Thyroid gland (tissue), 4 donors: ENCODE measurements at regions not wholly inside any gene's neighbourhood (a gene's known extent, or its start where the extent isn't known, plus 50 kb on each side); places are given as distances from the start of the nearest gene placed in this dataset.

Source experiments
- DNase-seq, 2 donors: peaks; one replicate each; pipeline ENCODE4 v3.0.0-alpha.2; 2019
- H3K27ac ChIP-seq, 3 donors: fragments of 200-600 bp; sonication (generic); 1 replicate in 2 of 3; 2 replicates in 1 of 3; pipeline ENCODE4 v1.5.1; 2016 to 2019; ENCODE audit warnings: mild to moderate bottlenecking in 1 of 3, moderate library complexity in 1 of 3
- H3K27me3 ChIP-seq: fragments of 200-600 bp; sonication (generic); one replicate; pipeline ENCODE4 v1.5.1; 2019
- H3K36me3 ChIP-seq, 2 donors: fragments of 200-600 bp; sonication (generic); one replicate each; pipeline ENCODE4 v1.5.1; 2016 to 2019
- H3K4me1 ChIP-seq, 2 donors: fragments of 200-600 bp; sonication (generic); one replicate each; pipeline ENCODE4 v1.5.1; 2017 to 2019
- H3K4me3 ChIP-seq, 3 donors: fragments of 200-600 bp; sonication (generic); replicated peaks in 1 of 3; 1 replicate in 2 of 3; 2 replicates in 1 of 3; pipeline ENCODE4 v1.5.1; 2016; ENCODE audit warnings: mild to moderate bottlenecking in 1 of 3
- H3K9me3 ChIP-seq: fragments of 200-600 bp; sonication (generic); one replicate; pipeline ENCODE4 v1.5.1; 2017
- CTCF ChIP-seq, 6 experiments: fragments of 200-600 bp in 3 of 6; fragments of 450-650 bp in 3 of 6; sonication (generic) in 3 of 6; IDR thresholded peaks; one replicate each; pipeline ENCODE4 v1.5.1; 2016 to 2019; ENCODE audit warnings: antibody characterized with exemption in 6 of 6, mild to moderate bottlenecking in 2 of 6, inconsistent platforms in 1 of 6, moderate library complexity in 1 of 6
- POLR2A ChIP-seq, 2 donors: fragments of 450-650 bp; IDR thresholded peaks; one replicate each; pipeline ENCODE4 v1.6.1; 2017; ENCODE audit warnings: antibody characterized with exemption in 2 of 2, mild to moderate bottlenecking in 2 of 2, moderate library complexity in 1 of 2
- WGBS, 2 donors: methylation state at CpG; one replicate each; pipeline ENCODE4 v1.1.5; 2017; 5-methylcytosine and 5-hydroxymethylcytosine counted together
- intact Hi-C: fragments of 100-400 bp; cut with DNase I; formaldehyde crosslinking; loops from one replicate; pipeline ENCODE4 v1.15.1; 2023

- Histone ChIP-seq H3K27ac (no peak overlapping the region), H3K36me3 (no peaks in the 10 kb centered on the region), H3K4me3 (no peak overlapping the region), H3K4me1 (no peaks in the 10 kb centered on the region), H3K9me3 (no peaks in the 10 kb centered on the region), H3K27me3 (no peaks in the 10 kb centered on the region)
- intact Hi-C loops: no loop called here
- WGBS, 2 donors: 89 to 93% methylated on average over 7 of the region's 7 CpGs
- TF ChIP-seq CTCF (IDR thresholded peaks at IDR 0.05) (no peak), POLR2A (IDR thresholded peaks at IDR 0.05) (no peak)
- DNase-seq: no peak
Measured at GRCh38 chrX:10288373-10288975, 131.7 kb downstream of the CLCN4 start.

DNA sequence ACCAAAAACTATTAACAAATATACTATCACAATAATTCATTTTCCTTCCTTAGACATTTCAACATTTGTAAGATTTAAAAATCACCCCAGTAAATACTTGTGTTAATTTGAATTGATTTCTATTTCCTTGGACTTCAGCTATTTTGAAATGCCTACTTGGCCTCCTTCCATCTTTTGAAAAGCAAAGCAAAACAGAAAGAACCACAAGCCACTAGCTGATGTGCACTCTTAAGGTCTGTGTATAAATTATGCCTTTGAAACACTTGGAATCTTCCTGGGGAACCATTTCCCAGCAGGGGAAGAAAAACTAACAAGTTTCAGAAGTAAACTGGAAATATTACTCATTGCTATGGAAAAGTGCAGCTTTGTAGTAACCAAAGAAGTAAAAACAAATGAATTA, 139.8 kb downstream of the CLCN4 start:
- no peak for DNase-seq
- no peak overlapping the region for H3K4me3 ChIP-seq
- H3K27me3 ChIP-seq: no peaks in the 10 kb centered on the region
- intact Hi-C loops: no loop called here
- H3K36me3 ChIP-seq: no peaks in the 10 kb centered on the region
- H3K4me1 ChIP-seq: no peaks in the 10 kb centered on the region
- no peak for TF ChIP-seq POLR2A (IDR thresholded peaks at IDR 0.05)
- no peak for TF ChIP-seq CTCF (IDR thresholded peaks at IDR 0.05)
- no peaks in the 10 kb centered on the region for H3K9me3 ChIP-seq
- no peak overlapping the region for H3K27ac ChIP-seq

DNA sequence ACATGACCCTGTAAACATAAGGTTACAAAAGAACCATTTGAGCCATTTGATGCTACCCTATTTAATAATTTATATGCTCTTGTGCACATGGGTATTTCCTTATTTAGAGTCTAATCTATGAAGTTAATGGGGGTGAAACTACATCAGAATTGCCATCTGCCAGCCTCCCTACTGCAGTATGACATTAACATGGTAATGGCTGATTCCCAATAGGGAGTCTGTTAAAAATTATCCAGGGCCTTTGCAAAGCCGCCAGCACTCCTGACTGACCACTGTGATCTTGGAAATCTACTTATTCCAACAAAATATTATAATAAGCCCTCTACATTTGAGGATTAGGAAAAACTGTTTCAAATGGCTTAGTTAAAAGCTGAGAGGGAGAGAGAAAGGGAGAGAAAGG, 153.7 kb downstream of the CLCN4 start:
- Histone ChIP-seq H3K4me3 (no peak overlapping the region), H3K27me3 (no peaks in the 10 kb centered on the region), H3K36me3 (no peaks in the 10 kb centered on the region), H3K27ac (no peak overlapping the region), H3K9me3 (no peaks in the 10 kb centered on the region), H3K4me1 (no peaks in the 10 kb centered on the region)
- intact Hi-C loops: no loop called here
- 88 to 93% methylated on average over 1 of the region's 1 CpG for WGBS, 2 donors
- DNase-seq: no peak
- TF ChIP-seq CTCF (IDR thresholded peaks at IDR 0.05) (no peak), POLR2A (IDR thresholded peaks at IDR 0.05) (no peak)

- Histone ChIP-seq H3K27me3 (no peaks in the 10 kb centered on the region), H3K9me3 (no peaks in the 10 kb centered on the region), H3K4me3 (no peak overlapping the region), H3K27ac (no peak overlapping the region), H3K36me3 (no peaks in the 10 kb centered on the region), H3K4me1 (no peaks in the 10 kb centered on the region)
- DNase-seq: no peak
- intact Hi-C loops: no loop called here
- WGBS, 2 donors: 84 to 87% methylated on average over 3 of the region's 3 CpGs
- TF ChIP-seq CTCF (IDR thresholded peaks at IDR 0.05) (no peak), POLR2A (IDR thresholded peaks at IDR 0.05) (no peak)
Measured at GRCh38 chrX:10314530-10315104, 157.8 kb downstream of the CLCN4 start.

- intact Hi-C loops: no loop called here
- Histone ChIP-seq H3K36me3 (no peaks in the 10 kb centered on the region), H3K9me3 (no peaks in the 10 kb centered on the region), H3K27ac (no peak overlapping the region), H3K4me1 (no peaks in the 10 kb centered on the region), H3K27me3 (no peaks in the 10 kb centered on the region), H3K4me3 (no peak overlapping the region)
- TF ChIP-seq POLR2A (IDR thresholded peaks at IDR 0.05): no peak
- TF ChIP-seq CTCF (IDR thresholded peaks at IDR 0.05): no peak
- 86% methylated on average over 2 of the region's 2 CpGs for WGBS, 2 donors
- no peak for DNase-seq
Measured at GRCh38 chrX:10325611-10326010, 168.8 kb downstream of the CLCN4 start.
